Activated T-helper 17 cell treated with anti-CD3 and anti-CD28 coated beads, Interleukin-2, amount 50 U/mL, for 72 hours (primary cell): ENCODE measurements at regions not wholly inside any gene's neighbourhood (a gene's known extent, or its start where the extent isn't known, plus 50 kb on each side); places are given as distances from the start of the nearest gene placed in this dataset.
"Not testable (repeated sequence)": the region's sequence is repeated elsewhere in the genome, so short reads cannot be mapped to it uniquely, and the experiment has no call there.

Source experiments
- ATAC-seq: fragments of 150-1000 bp; cut with Tn5 transposase; replicated peaks from 2 replicates; pipeline ENCODE4 v1.10.0; 2021; ENCODE audit warnings: mild to moderate bottlenecking, moderate library complexity
- H3K27ac Mint-ChIP-seq: one replicate; pipeline ENCODE4 v1.8.0; 2022; ENCODE audit warnings: mixed read lengths
- H3K27me3 Mint-ChIP-seq: one replicate; pipeline ENCODE4 v1.8.0; 2022; ENCODE audit warnings: mixed read lengths
- H3K36me3 Mint-ChIP-seq: one replicate; pipeline ENCODE4 v1.8.0; 2022; ENCODE audit warnings: low read depth, mild to moderate bottlenecking, mixed read lengths
- H3K4me1 Mint-ChIP-seq: one replicate; pipeline ENCODE4 v1.8.0; 2022; ENCODE audit warnings: mixed read lengths
- H3K4me3 Mint-ChIP-seq: one replicate; pipeline ENCODE4 v1.8.0; 2022; ENCODE audit warnings: mild to moderate bottlenecking, mixed read lengths
- H3K9me3 Mint-ChIP-seq: one replicate; pipeline ENCODE4 v1.8.0; 2022; ENCODE audit warnings: mixed read lengths

DNA sequence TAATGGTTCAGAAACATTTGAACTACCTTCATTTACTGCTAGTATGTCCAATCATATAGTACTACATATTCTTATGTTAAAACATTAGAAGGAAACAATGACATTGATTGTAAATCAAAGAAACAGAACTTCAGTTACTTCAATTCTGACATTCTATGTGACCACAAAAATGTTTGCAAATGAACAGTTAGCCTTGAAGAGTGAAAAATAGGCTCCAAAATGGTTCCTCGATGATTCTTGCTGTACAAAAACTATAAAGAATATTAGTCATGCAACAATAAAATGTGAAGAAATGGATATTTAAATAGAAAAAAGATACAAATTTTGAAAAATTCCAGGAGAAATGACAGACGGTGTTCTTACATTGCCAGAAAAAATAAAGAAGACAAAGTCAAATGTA is 686.9 kb downstream of the BCKDHB start:
- H3K9me3 Mint-ChIP-seq: no peaks in the 10 kb centered on the region
- H3K36me3 Mint-ChIP-seq: no peaks in the 10 kb centered on the region
- no peaks in the 10 kb centered on the region for H3K4me1 Mint-ChIP-seq
- ATAC-seq: no peak
- H3K27ac Mint-ChIP-seq: no peak overlapping the region
- H3K27me3 Mint-ChIP-seq: no peaks in the 10 kb centered on the region
- H3K4me3 Mint-ChIP-seq: no peak overlapping the region

DNA sequence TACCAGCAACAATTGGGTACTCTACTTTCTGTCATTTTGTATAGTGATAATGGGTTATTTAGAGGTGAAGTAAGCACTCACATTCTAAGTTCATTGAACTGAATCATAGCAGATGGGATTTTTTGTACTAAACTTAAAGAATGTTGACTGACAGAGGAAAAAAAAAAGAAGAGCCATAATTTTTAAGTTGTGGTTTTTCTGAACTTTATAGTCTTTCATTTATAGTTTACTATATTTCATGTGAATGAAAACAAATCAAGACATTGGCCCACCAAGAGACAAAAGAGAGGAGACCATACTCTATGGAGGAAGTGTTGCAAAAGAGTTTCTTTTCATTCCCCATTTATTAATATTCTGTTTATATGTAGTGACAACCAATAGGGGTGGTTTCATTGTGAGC is 685.7 kb downstream of the BCKDHB start:
- H3K27me3 Mint-ChIP-seq: no peaks in the 10 kb centered on the region
- no peaks in the 10 kb centered on the region for H3K36me3 Mint-ChIP-seq
- no peaks in the 10 kb centered on the region for H3K4me1 Mint-ChIP-seq
- H3K4me3 Mint-ChIP-seq: no peak overlapping the region
- H3K27ac Mint-ChIP-seq: no peak overlapping the region
- no peaks in the 10 kb centered on the region for H3K9me3 Mint-ChIP-seq
- no peak for ATAC-seq

GRCh38 chr6:80789912-80790570 is 683.6 kb downstream of the BCKDHB start:
- Mint-ChIP-seq H3K27me3 (no peaks in the 10 kb centered on the region), H3K4me3 (no peak overlapping the region), H3K27ac (no peak overlapping the region), H3K36me3 (no peaks in the 10 kb centered on the region), H3K9me3 (no peaks in the 10 kb centered on the region), H3K4me1 (no peaks in the 10 kb centered on the region)
- ATAC-seq: no peak

DNA sequence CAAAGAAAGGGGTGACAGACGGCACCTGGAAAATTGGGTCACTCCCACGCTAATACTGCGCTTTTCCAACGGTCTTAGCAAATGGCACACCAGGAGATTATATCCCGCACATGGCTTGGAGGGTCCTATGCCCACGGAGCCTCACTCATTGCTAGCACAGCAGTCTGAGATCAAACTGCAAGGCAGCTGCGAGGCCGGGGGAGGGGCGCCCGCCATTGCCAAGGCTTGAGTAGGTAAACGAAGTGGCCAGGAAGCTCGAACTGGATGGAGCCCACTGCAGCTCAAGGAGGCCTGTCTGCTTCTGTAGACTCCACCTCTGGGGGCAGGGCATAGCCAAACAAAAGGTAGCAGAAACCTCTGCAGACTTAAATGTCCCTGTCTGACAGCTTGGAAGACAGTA is 676.8 kb downstream of the BCKDHB start:
- H3K27ac Mint-ChIP-seq, H3K36me3 Mint-ChIP-seq, H3K27me3 Mint-ChIP-seq, H3K9me3 Mint-ChIP-seq, ATAC-seq, H3K4me3 Mint-ChIP-seq, H3K4me1 Mint-ChIP-seq: not testable (repeated sequence)

DNA sequence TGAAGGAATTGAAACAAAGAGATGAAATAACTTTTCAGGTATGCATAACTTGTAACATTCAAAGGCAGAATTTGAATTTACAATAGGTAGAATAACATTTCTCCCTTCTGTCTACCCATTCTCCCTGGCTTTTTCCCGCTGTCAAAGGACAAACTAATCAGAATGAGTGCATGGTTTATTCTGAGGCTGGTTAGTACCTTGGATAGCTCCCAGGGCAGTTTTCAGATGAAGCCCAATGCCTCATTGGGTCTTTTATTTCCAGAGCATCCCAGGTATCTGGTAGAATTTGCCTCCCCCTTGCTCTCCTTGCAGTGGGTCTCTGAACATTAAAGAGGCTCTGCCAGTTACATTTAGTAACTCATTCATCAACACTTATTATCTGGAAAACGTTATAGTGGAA is 665.5 kb downstream of the BCKDHB start:
- H3K27ac Mint-ChIP-seq: no peak overlapping the region
- no peaks in the 10 kb centered on the region for H3K4me1 Mint-ChIP-seq
- peaks cover 7% of the 10 kb centered on the region for H3K9me3 Mint-ChIP-seq
- H3K27me3 Mint-ChIP-seq: no peaks in the 10 kb centered on the region
- H3K36me3 Mint-ChIP-seq: no peaks in the 10 kb centered on the region
- no peak overlapping the region for H3K4me3 Mint-ChIP-seq
- no peak for ATAC-seq

DNA sequence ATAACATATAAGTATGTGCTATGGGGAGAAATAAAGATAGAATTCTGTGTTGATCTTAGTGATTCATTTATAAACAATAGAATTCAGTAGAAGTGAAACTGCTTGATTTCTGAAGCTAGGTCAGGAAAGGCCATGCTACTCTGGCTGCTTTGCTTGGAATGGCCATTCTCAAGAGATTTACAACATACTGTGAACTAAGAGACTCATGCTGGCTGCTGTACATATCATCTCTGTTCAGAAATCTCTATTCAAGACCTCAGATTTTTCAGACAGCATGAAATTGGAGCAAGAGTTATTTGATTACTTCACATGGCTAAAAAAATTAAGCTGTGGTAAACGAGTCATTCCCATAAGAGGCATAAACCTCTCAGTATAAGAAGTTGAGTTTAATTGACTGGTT is 662.6 kb downstream of the BCKDHB start:
- H3K36me3 Mint-ChIP-seq: no peaks in the 10 kb centered on the region
- peaks cover 4% of the 10 kb centered on the region for H3K9me3 Mint-ChIP-seq
- no peak overlapping the region for H3K4me3 Mint-ChIP-seq

GRCh38 chr6:80767808-80768207 is 661.3 kb downstream of the BCKDHB start:
- H3K36me3 Mint-ChIP-seq: no peaks in the 10 kb centered on the region
- no peaks in the 10 kb centered on the region for H3K4me1 Mint-ChIP-seq
- no peak overlapping the region for H3K27ac Mint-ChIP-seq
- H3K4me3 Mint-ChIP-seq: no peak overlapping the region
- no peak for ATAC-seq
- H3K9me3 Mint-ChIP-seq: peaks cover 4% of the 10 kb centered on the region
- no peaks in the 10 kb centered on the region for H3K27me3 Mint-ChIP-seq

More for the DNA sequence above, 662.6 kb downstream of the BCKDHB start:
- no peaks in the 10 kb centered on the region for H3K27me3 Mint-ChIP-seq
- ATAC-seq: no peak
- no peak overlapping the region for H3K27ac Mint-ChIP-seq
- no peaks in the 10 kb centered on the region for H3K4me1 Mint-ChIP-seq

- ATAC-seq: no peak
- Mint-ChIP-seq H3K27me3 (no peaks in the 10 kb centered on the region), H3K4me3 (no peak overlapping the region), H3K9me3 (peaks cover 12% of the 10 kb centered on the region), H3K36me3 (no peaks in the 10 kb centered on the region), H3K4me1 (no peaks in the 10 kb centered on the region), H3K27ac (no peak overlapping the region)
Measured at GRCh38 chr6:80744213-80744612, 637.7 kb downstream of the BCKDHB start.

DNA sequence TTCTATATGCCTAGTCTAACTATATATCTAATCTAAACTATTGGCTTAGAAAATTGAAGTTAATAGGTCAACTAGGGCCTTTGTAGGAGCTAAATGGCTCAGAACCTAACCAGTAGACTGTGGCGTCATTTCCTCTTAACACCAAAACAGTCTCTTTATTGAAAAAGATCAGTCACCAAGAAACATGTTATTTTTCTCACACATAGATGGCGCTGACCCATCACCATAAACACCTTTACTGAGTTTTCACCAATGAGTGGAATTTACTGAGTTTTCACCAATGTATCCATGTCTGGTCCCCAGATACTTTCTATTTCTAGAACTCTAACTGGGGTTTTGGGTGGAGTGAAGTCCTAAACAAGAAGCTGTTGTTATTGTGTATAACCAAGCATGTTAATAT is 636.0 kb downstream of the BCKDHB start:
- Mint-ChIP-seq H3K4me1 (no peaks in the 10 kb centered on the region), H3K9me3 (peaks cover 12% of the 10 kb centered on the region), H3K27ac (no peak overlapping the region), H3K27me3 (no peaks in the 10 kb centered on the region), H3K36me3 (no peaks in the 10 kb centered on the region), H3K4me3 (no peak overlapping the region)
- no peak for ATAC-seq

DNA sequence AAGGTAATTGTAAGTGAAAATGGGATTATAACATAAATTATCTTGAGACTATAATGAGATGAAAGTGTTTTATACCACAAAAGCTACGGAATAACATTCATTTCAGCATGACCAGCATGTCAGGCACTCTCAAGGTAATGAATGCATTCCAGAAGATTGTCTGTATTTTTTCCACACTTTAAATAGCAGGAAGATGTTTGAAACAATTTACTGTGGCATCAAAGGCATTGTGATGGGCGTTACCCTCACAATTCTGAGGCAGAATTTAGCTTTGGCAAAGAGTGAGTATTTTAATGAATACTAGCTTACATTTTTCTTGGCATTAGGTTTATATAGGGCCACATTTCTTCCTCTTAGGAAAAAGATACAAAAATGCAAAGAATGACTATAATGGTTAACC is 627.2 kb downstream of the BCKDHB start:
- no peaks in the 10 kb centered on the region for H3K36me3 Mint-ChIP-seq
- H3K27me3 Mint-ChIP-seq: no peaks in the 10 kb centered on the region
- no peak overlapping the region for H3K4me3 Mint-ChIP-seq
- ATAC-seq: no peak
- H3K4me1 Mint-ChIP-seq: no peaks in the 10 kb centered on the region
- H3K27ac Mint-ChIP-seq: no peak overlapping the region
- peaks cover 5% of the 10 kb centered on the region for H3K9me3 Mint-ChIP-seq

DNA sequence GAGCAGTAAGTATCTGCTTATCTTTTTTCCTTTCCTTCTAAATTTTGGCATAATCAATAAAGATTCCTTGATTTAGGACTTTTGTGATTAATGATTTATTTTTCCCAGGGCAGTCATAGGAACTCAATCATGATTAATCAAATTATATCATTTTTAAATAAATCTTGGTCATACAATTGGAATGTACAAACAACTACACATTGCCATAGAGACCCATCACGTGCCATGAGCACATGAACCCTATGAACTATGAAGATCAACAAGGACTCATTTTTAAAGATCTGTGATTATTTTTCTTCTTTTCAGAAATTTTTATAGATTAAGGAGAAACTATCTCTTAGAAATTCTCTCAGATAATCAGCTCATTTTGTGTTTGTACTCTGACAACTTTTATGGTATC is 622.4 kb downstream of the BCKDHB start:
- H3K27ac Mint-ChIP-seq: no peak overlapping the region
- H3K4me3 Mint-ChIP-seq: no peak overlapping the region
- ATAC-seq: no peak

GRCh38 chr6:80728101-80728750 is 621.8 kb downstream of the BCKDHB start:
- Mint-ChIP-seq H3K27me3 (no peaks in the 10 kb centered on the region), H3K27ac (no peak overlapping the region), H3K4me1 (no peaks in the 10 kb centered on the region), H3K4me3 (no peak overlapping the region), H3K36me3 (no peaks in the 10 kb centered on the region), H3K9me3 (peaks cover 8% of the 10 kb centered on the region)
- no peak for ATAC-seq

More for the DNA sequence above, 622.4 kb downstream of the BCKDHB start:
- Mint-ChIP-seq H3K4me1 (no peaks in the 10 kb centered on the region), H3K36me3 (no peaks in the 10 kb centered on the region), H3K27me3 (no peaks in the 10 kb centered on the region), H3K9me3 (peaks cover 8% of the 10 kb centered on the region)

DNA sequence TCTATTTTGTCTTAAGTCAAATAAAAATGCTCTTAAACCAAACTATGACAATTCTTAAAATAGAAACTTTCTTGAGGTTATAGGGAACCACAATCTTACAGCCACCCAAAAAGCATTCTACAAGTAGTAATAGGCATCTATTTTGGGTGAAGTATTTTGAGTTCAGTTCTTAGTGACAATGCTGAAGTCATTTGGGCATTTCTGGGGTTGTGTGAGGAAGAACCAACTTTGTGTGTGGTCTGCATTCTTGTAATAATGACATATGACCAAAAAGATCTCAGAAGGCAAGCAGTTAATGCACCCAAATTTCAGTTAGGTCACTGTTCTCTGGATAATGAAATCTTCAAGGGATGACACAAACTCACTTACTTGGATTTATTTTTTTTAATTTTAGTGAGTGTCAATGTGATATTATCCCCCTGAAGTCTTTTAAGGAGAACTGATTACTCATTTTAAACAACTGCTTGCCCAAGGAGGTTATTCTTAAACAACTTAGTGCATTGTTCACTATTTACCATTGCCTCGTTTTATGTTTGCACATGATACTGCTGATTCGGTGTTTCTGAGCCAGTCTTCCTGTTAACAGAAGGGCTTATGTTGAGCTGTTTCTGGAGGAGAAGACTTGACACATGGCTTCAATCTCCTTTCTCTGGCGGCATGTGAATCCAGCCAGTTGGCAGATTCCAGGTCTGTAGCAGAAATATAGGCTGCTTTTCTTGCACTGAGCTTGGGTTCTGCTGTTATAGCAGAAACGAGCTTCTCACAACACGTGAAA is 618.9 kb downstream of the BCKDHB start:
- no peaks in the 10 kb centered on the region for H3K4me1 Mint-ChIP-seq
- peaks cover 3% of the 10 kb centered on the region for H3K9me3 Mint-ChIP-seq
- no peak overlapping the region for H3K4me3 Mint-ChIP-seq
- no peak for ATAC-seq
- no peak overlapping the region for H3K27ac Mint-ChIP-seq
- H3K27me3 Mint-ChIP-seq: no peaks in the 10 kb centered on the region
- H3K36me3 Mint-ChIP-seq: no peaks in the 10 kb centered on the region

GRCh38 chr6:80720824-80721223 is 614.4 kb downstream of the BCKDHB start:
- no peak for ATAC-seq
- peaks cover 3% of the 10 kb centered on the region for H3K9me3 Mint-ChIP-seq

GRCh38 chr6:80714513-80714912 is 608.0 kb downstream of the BCKDHB start:
- H3K27me3 Mint-ChIP-seq: no peaks in the 10 kb centered on the region

More at GRCh38 chr6:80720824-80721223, 614.4 kb downstream of the BCKDHB start:
- no peaks in the 10 kb centered on the region for H3K4me1 Mint-ChIP-seq
- no peak overlapping the region for H3K27ac Mint-ChIP-seq
- H3K4me3 Mint-ChIP-seq: no peak overlapping the region
- H3K36me3 Mint-ChIP-seq: no peaks in the 10 kb centered on the region
- H3K27me3 Mint-ChIP-seq: no peaks in the 10 kb centered on the region

More at GRCh38 chr6:80714513-80714912, 608.0 kb downstream of the BCKDHB start:
- Mint-ChIP-seq H3K4me3 (no peak overlapping the region), H3K4me1 (no peaks in the 10 kb centered on the region), H3K27ac (no peak overlapping the region), H3K36me3 (no peaks in the 10 kb centered on the region), H3K9me3 (peaks cover 5% of the 10 kb centered on the region)
- no peak for ATAC-seq
